Keratinocyte (primary cell): ENCODE measurements at regions not wholly inside any gene's neighbourhood (a gene's known extent, or its start where the extent isn't known, plus 50 kb on each side); places are given as distances from the start of the nearest gene placed in this dataset.
"Not testable (repeated sequence)": the region's sequence is repeated elsewhere in the genome, so short reads cannot be mapped to it uniquely, and the experiment has no call there.

Experiments
- EZH2 ChIP-seq: IDR thresholded peaks from one replicate; pipeline ENCODE4 v1.6.1; 2012; ENCODE audit warnings: inconsistent platforms, mild to moderate bottlenecking, low read length, moderate library complexity
- TF ChIP-seq, protein P1 (sequence below), 3 experiments: IDR thresholded peaks in 1 of 3; conservative IDR thresholded peaks in 1 of 3; optimal IDR thresholded peaks in 1 of 3; 2 replicates in 2 of 3; 3 replicates in 1 of 3; pipeline versions ENCODE3 to v1.5.1; 2011; ENCODE audit warnings: low read length in 3 of 3, mild to moderate bottlenecking in 3 of 3, moderate library complexity in 2 of 3, control low read depth in 1 of 3, inconsistent platforms in 1 of 3; ENCODE audit not compliant: insufficient read depth in 2 of 3; ENCODE audit errors: extremely low read depth in 1 of 3

- TF ChIP-seq, protein P1, sequence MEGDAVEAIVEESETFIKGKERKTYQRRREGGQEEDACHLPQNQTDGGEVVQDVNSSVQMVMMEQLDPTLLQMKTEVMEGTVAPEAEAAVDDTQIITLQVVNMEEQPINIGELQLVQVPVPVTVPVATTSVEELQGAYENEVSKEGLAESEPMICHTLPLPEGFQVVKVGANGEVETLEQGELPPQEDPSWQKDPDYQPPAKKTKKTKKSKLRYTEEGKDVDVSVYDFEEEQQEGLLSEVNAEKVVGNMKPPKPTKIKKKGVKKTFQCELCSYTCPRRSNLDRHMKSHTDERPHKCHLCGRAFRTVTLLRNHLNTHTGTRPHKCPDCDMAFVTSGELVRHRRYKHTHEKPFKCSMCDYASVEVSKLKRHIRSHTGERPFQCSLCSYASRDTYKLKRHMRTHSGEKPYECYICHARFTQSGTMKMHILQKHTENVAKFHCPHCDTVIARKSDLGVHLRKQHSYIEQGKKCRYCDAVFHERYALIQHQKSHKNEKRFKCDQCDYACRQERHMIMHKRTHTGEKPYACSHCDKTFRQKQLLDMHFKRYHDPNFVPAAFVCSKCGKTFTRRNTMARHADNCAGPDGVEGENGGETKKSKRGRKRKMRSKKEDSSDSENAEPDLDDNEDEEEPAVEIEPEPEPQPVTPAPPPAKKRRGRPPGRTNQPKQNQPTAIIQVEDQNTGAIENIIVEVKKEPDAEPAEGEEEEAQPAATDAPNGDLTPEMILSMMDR (optimal IDR thresholded peaks at IDR 0.05 in 1 of 3, IDR thresholded peaks at IDR 0.05 in 1 of 3, conservative IDR thresholded peaks at IDR 0.05 in 1 of 3; ENCODE audit: extremely low read depth in 1 of 3, insufficient read depth in 2 of 3, low read length in 3 of 3): peak in 1 of 3 experiments; percentile 30
- TF ChIP-seq EZH2: not testable (repeated sequence)
These were observed 129.2 kb downstream of the ARHGAP11B start for GRCh38 chr15:30755036-30755687.
